ENCODE measurements at regions not wholly inside any gene's neighbourhood (a gene's known extent, or its start where the extent isn't known, plus 50 kb on each side); places are given as distances from the start of the nearest gene placed in this dataset.

GRCh38 chr12:115351514-115352077 is 667.6 kb upstream of the TBX3 start:
- H3K27ac ChIP-seq, result no peak overlapping the region
- TF ChIP-seq CTCF (IDR thresholded peaks at IDR 0.05) (no peak), POLR2A (IDR thresholded peaks at IDR 0.05) (no peak), POLR2AphosphoS5 (IDR thresholded peaks at IDR 0.05) (no peak), EP300 (IDR thresholded peaks at IDR 0.05) (no peak)
- no peaks in the 10 kb centered on the region for H3K36me3 ChIP-seq
- no peaks in the 10 kb centered on the region for H3K9me3 ChIP-seq
- ATAC-seq (ENCODE audit: low FRiP score in 2 of 2), result no peak
- H3K27me3 ChIP-seq, result no peaks in the 10 kb centered on the region
- DNase-seq, result no peak
- no peak overlapping the region for H3K4me3 ChIP-seq
- peaks cover 0 to 9% (median 2%) of the 10 kb centered on the region in 4 donors for H3K4me1 ChIP-seq
- 62 to 75% methylated on average over 5 of the region's 5 CpGs for WGBS, 2 donors

DNA sequence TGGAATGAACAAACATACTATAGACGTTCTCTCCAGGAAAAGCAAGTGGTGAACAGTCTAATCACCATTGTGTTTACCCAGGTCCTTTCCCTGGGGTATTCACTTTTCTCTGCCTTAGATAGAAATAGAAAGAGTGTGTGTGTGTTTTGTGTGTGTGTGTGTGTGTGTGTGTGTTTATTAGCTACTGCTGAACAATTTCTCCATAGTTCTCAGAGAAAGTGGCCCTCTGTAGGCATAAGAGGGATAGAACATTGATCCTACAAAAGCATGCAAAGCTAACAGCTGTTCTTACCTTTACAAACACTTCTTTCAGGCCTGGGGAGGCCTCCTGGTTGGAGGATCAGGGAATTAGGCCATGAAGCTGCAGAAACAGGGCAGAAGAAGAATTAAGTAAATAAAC is 665.7 kb upstream of the TBX3 start:
- ATAC-seq (ENCODE audit: low FRiP score in 2 of 2), result no peak
- no peaks in the 10 kb centered on the region for H3K27me3 ChIP-seq
- no peak for DNase-seq
- no peak overlapping the region for H3K4me3 ChIP-seq
- peaks cover 0 to 9% (median 2%) of the 10 kb centered on the region in 4 donors for H3K4me1 ChIP-seq
- TF ChIP-seq POLR2AphosphoS5 (IDR thresholded peaks at IDR 0.05) (no peak), CTCF (IDR thresholded peaks at IDR 0.05) (no peak), POLR2A (IDR thresholded peaks at IDR 0.05) (no peak), EP300 (IDR thresholded peaks at IDR 0.05) (no peak)
- H3K9me3 ChIP-seq, result no peaks in the 10 kb centered on the region
- H3K36me3 ChIP-seq, result no peaks in the 10 kb centered on the region
- WGBS, 2 donors, result 43 to 48% methylated on average over 1 of the region's 1 CpG
- H3K27ac ChIP-seq, result no peak overlapping the region

DNA sequence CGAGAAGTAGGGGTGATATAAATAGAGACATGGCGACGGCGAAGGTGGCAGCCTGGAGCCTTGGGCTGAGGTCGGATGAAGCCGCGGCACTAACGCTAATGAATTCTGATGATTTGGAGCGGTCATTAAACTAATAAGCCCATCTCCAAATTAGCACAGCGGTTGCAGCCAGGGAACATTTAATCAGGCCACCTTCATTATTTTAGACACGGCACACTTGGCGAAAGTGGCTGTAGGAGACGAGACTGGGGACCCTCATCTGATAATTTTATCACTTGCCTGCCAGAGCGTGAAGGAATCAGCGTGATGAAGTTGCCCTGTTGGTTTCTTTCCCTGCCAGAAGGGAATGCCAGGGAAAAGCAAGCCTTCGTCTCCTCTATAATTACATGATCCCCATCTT is 664.3 kb upstream of the TBX3 start:
- ATAC-seq (ENCODE audit: low FRiP score in 2 of 2) (no peak), DNase-seq (peak in 1 of 2 donors; percentile 24)
- H3K36me3 ChIP-seq, result no peaks in the 10 kb centered on the region
- no peak for TF ChIP-seq POLR2AphosphoS5 (IDR thresholded peaks at IDR 0.05)
- no peak for TF ChIP-seq EP300 (IDR thresholded peaks at IDR 0.05)
- no peak for TF ChIP-seq CTCF (IDR thresholded peaks at IDR 0.05)
- no peak for TF ChIP-seq POLR2A (IDR thresholded peaks at IDR 0.05)
- H3K27ac ChIP-seq, result no peak overlapping the region
- H3K9me3 ChIP-seq, result no peaks in the 10 kb centered on the region
- H3K4me3 ChIP-seq, result no peak overlapping the region
- H3K27me3 ChIP-seq, result no peaks in the 10 kb centered on the region
- H3K4me1 ChIP-seq, result peaks cover 0 to 3% (median 0%) of the 10 kb centered on the region in 4 donors
- 92 to 93% methylated on average over 16 of the region's 16 CpGs for WGBS, 2 donors

- Histone ChIP-seq H3K9me3 (peaks cover 0 to 5% (median 0%) of the 10 kb centered on the region in 4 donors), H3K4me3 (no peak overlapping the region), H3K27ac (no peak overlapping the region), H3K36me3 (no peaks in the 10 kb centered on the region), H3K27me3 (no peaks in the 10 kb centered on the region), H3K4me1 (peaks cover 0 to 7% (median 2%) of the 10 kb centered on the region in 4 donors)
- TF ChIP-seq POLR2A (IDR thresholded peaks at IDR 0.05) (no peak), CTCF (IDR thresholded peaks at IDR 0.05) (no peak), POLR2AphosphoS5 (IDR thresholded peaks at IDR 0.05) (no peak), EP300 (IDR thresholded peaks at IDR 0.05) (no peak)
- DNase-seq (no peak), ATAC-seq (ENCODE audit: low FRiP score in 2 of 2) (no peak)
- WGBS, 2 donors, result 88 to 90% methylated on average over 5 of the region's 5 CpGs
Observed at GRCh38 chr12:115343601-115344000, 659.6 kb upstream of the TBX3 start.

GRCh38 chr12:115343008-115343407 is 659.0 kb upstream of the TBX3 start:
- no peak for ATAC-seq (ENCODE audit: low FRiP score in 2 of 2)
- WGBS, 2 donors, result 85 to 91% methylated on average over 2 of the region's 2 CpGs
- Histone ChIP-seq H3K4me3 (no peak overlapping the region), H3K9me3 (peaks cover 0 to 5% (median 0%) of the 10 kb centered on the region in 4 donors), H3K27me3 (no peaks in the 10 kb centered on the region), H3K36me3 (no peaks in the 10 kb centered on the region), H3K4me1 (peaks cover 0 to 7% (median 2%) of the 10 kb centered on the region in 4 donors), H3K27ac (no peak overlapping the region)
- DNase-seq, result no peak
- TF ChIP-seq POLR2A (IDR thresholded peaks at IDR 0.05), result no peak
- TF ChIP-seq EP300 (IDR thresholded peaks at IDR 0.05), result no peak
- TF ChIP-seq CTCF (IDR thresholded peaks at IDR 0.05), result no peak
- TF ChIP-seq POLR2AphosphoS5 (IDR thresholded peaks at IDR 0.05), result no peak

Measured in upper lobe of left lung (tissue), 6 donors.